Ishikawa (cell line): ENCODE measurements at regions not wholly inside any gene's neighbourhood (a gene's known extent, or its start where the extent isn't known, plus 50 kb on each side); places are given as distances from the start of the nearest gene placed in this dataset.

ENCODE experiments used
- CEBPB ChIP-seq: IDR thresholded peaks from 2 replicates; pipeline ENCODE4 v1.6.1; 2012
- CREB1 ChIP-seq: IDR thresholded peaks from 2 replicates; pipeline ENCODE4 v1.6.1; 2012; ENCODE audit warnings: low read depth
- EGR1 ChIP-seq: IDR thresholded peaks from 2 replicates; pipeline ENCODE4 v1.6.1; 2012
- EP300 ChIP-seq: IDR thresholded peaks from 2 replicates; pipeline ENCODE4 v1.6.1; 2012; ENCODE audit warnings: borderline replicate concordance
- FOXM1 ChIP-seq: IDR thresholded peaks from 2 replicates; pipeline ENCODE4 v1.6.1; 2012; ENCODE audit warnings: low read depth, borderline replicate concordance
- MAX ChIP-seq: IDR thresholded peaks from 2 replicates; pipeline ENCODE4 v1.6.1; 2012
- NFIC ChIP-seq: IDR thresholded peaks from 2 replicates; pipeline ENCODE4 v1.6.1; 2012
- RAD21 ChIP-seq: IDR thresholded peaks from 2 replicates; pipeline ENCODE4 v1.6.1; 2012; ENCODE audit warnings: low read depth
- REST ChIP-seq: IDR thresholded peaks from 2 replicates; pipeline ENCODE4 v1.6.1; 2012; ENCODE audit warnings: low read depth, mild to moderate bottlenecking
- TAF1 ChIP-seq: IDR thresholded peaks from 2 replicates; pipeline ENCODE4 v1.6.1; 2012; ENCODE audit warnings: low read depth, mild to moderate bottlenecking
- TCF12 ChIP-seq: IDR thresholded peaks from 2 replicates; pipeline ENCODE4 v1.6.1; 2012; ENCODE audit warnings: low read depth
- TEAD4 ChIP-seq: IDR thresholded peaks from 2 replicates; pipeline ENCODE4 v1.6.1; 2012
- USF1 ChIP-seq: IDR thresholded peaks from 2 replicates; pipeline ENCODE4 v1.6.1; 2012
- YY1 ChIP-seq: IDR thresholded peaks from 2 replicates; pipeline ENCODE4 v1.6.1; 2012; ENCODE audit warnings: low read depth
- ZBTB7A ChIP-seq: IDR thresholded peaks from 2 replicates; pipeline ENCODE4 v1.6.1; 2012; ENCODE audit warnings: low read depth

DNA sequence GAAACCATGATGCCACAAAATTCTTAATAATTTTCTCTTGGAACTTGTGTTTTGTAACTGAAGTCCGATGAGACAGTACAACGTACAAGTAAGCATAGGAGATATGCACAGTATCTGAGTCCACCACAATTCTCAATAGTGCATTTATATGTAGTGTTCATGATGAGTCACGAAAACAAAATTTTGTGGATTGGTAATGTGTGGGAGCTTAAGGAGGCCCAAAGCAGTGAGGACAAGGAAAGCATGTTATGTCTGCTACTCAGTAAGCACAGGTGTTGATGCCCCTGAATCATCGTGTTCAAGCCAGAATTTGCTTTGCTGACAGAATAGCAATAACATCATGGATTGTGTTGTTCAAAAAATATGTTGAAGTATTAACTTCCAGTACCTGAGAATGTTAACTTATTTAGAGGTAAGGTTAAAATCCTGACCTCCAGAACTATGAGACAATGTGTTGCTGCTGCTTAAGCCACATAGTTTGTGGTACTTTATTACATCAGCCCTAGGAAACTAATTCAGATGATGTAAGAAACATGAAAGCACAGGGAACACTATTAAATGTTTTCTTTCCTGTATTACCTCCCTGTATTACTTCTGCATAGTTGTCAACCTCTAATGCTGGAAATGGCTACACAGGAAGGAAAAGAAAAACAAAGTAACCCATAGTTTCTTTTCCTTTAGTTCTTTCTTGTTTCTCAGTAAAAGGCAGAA, 201.3 kb downstream of the SLITRK6 start:
- TF ChIP-seq EGR1 (no peak), YY1 (no peak), CEBPB (no peak), TCF12 (no peak), TAF1 (no peak), REST (no peak), RAD21 (no peak), USF1 (no peak), ZBTB7A (no peak), MAX (no peak), TEAD4 (no peak), EP300 (no peak), CREB1 (no peak), NFIC (no peak), FOXM1 (no peak)

GRCh38 chr13:85592211-85592610, 207.0 kb downstream of the SLITRK6 start:
- TF ChIP-seq USF1, result no peak
- no peak for TF ChIP-seq RAD21
- TF ChIP-seq ZBTB7A, result no peak
- no peak for TF ChIP-seq TAF1
- no peak for TF ChIP-seq YY1
- no peak for TF ChIP-seq EGR1

DNA sequence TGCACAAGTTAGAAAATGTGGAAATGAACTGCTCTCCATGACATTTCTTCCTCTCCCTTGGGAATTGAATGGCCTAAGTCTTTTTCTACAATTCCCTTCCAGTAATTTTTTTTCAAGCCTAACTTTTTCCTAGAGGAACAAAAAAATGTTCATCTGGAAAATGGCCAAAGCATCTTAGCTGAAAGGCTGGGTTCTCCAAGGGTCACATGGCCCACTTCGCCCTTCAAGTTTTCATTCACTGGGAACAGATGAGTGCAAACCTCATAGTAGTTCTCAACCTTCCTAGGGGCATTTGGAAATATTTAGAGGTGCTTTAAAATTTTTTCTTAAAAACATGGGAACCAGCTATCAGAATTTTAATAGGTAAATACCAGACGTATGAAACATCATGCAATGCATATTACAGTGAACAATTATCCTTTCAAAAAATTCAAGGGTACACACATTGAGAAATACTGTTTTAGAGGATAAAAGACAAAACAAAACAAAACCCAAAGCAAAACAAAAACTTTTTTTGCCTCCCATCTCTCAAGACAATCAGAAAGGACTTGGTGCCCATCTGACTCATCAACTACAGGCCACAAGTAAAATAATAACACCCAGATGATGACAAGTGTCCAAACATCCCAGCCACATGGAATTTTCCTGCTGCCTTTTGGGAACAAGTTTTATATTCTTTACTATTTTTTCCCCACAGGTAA, 208.8 kb downstream of the SLITRK6 start:
- TF ChIP-seq TAF1 (no peak), FOXM1 (no peak), ZBTB7A (no peak), RAD21 (no peak), EP300 (no peak), EGR1 (no peak), NFIC (no peak), MAX (no peak), REST (no peak), CREB1 (no peak), TEAD4 (no peak), CEBPB (no peak), TCF12 (no peak), USF1 (no peak), YY1 (no peak)

DNA sequence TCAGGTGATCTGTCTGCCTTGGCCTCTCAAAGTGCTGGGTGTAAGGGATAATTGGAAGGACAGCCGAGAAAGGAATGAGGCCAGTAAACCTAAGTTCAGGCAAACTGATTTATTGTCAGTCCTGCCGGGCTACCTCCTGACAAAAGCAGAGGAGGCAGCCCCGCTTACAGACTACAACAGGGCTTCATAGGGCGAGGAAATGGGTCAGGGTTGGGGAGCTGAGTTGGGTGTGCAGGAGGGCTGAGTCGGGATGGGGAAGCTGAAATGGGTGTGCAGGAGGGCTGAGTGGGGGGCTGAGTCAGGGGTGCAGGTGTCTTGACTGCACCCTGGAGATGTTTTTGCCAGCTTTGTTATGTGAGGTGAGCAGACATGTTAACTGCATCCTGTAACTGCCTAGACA, 210.2 kb downstream of the SLITRK6 start:
- TF ChIP-seq RAD21, result no peak
- no peak for TF ChIP-seq USF1
- TF ChIP-seq NFIC, result no peak
- TF ChIP-seq CREB1, result no peak
- TF ChIP-seq EGR1, result no peak
- no peak for TF ChIP-seq TEAD4
- no peak for TF ChIP-seq MAX
- no peak for TF ChIP-seq FOXM1
- TF ChIP-seq ZBTB7A, result no peak
- no peak for TF ChIP-seq YY1
- no peak for TF ChIP-seq EP300
- no peak for TF ChIP-seq TCF12
- no peak for TF ChIP-seq TAF1
- TF ChIP-seq REST, result no peak
- TF ChIP-seq CEBPB, result no peak
